ENCODE measurements at regions not wholly inside any gene's neighbourhood (a gene's known extent, or its start where the extent isn't known, plus 50 kb on each side); places are given as distances from the start of the nearest gene placed in this dataset.
A peak's percentile ranks its signal among the peaks of the same experiment; 100 is the strongest.

DNA sequence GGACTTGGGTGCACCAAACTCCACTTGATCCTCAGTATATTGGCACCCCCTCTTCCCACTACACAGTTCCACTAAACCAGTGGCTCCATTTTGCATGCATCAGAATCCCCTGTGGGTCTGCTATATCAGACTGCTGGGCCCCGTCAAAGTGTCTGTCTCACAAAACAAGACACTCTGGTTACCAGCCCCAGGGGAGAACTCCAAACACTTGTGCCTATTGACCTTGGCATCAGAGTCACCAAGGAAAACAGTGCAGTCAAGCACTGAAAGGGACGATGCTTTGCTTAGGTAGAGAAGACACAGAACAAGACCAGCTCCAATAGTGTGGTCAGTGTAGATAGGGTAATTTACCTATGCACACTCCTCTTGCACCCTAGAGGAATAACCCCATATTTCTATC is 205.8 kb upstream of the RAI14 start (continued):
- TF ChIP-seq, protein P1, sequence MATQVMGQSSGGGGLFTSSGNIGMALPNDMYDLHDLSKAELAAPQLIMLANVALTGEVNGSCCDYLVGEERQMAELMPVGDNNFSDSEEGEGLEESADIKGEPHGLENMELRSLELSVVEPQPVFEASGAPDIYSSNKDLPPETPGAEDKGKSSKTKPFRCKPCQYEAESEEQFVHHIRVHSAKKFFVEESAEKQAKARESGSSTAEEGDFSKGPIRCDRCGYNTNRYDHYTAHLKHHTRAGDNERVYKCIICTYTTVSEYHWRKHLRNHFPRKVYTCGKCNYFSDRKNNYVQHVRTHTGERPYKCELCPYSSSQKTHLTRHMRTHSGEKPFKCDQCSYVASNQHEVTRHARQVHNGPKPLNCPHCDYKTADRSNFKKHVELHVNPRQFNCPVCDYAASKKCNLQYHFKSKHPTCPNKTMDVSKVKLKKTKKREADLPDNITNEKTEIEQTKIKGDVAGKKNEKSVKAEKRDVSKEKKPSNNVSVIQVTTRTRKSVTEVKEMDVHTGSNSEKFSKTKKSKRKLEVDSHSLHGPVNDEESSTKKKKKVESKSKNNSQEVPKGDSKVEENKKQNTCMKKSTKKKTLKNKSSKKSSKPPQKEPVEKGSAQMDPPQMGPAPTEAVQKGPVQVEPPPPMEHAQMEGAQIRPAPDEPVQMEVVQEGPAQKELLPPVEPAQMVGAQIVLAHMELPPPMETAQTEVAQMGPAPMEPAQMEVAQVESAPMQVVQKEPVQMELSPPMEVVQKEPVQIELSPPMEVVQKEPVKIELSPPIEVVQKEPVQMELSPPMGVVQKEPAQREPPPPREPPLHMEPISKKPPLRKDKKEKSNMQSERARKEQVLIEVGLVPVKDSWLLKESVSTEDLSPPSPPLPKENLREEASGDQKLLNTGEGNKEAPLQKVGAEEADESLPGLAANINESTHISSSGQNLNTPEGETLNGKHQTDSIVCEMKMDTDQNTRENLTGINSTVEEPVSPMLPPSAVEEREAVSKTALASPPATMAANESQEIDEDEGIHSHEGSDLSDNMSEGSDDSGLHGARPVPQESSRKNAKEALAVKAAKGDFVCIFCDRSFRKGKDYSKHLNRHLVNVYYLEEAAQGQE (IDR thresholded peaks at IDR 0.05; ENCODE audit: unreplicated experiment) = no peak
- TF ChIP-seq ZNF331 (CRISPR knock-in tag; IDR thresholded peaks at IDR 0.05; ENCODE audit: low read depth) (no peak), POLR2AphosphoS5 (IDR thresholded peaks at IDR 0.05; ENCODE audit: low read depth) (no peak), CREB1 (CRISPR knock-in tag; IDR thresholded peaks at IDR 0.05; ENCODE audit: low read depth) (no peak), NANOG (IDR thresholded peaks at IDR 0.05; ENCODE audit: borderline replicate concordance) (no peak), JUNB (IDR thresholded peaks at IDR 0.05; ENCODE audit: unreplicated experiment) (no peak), ZNF114 (CRISPR knock-in tag; IDR thresholded peaks at IDR 0.05) (no peak)

DNA sequence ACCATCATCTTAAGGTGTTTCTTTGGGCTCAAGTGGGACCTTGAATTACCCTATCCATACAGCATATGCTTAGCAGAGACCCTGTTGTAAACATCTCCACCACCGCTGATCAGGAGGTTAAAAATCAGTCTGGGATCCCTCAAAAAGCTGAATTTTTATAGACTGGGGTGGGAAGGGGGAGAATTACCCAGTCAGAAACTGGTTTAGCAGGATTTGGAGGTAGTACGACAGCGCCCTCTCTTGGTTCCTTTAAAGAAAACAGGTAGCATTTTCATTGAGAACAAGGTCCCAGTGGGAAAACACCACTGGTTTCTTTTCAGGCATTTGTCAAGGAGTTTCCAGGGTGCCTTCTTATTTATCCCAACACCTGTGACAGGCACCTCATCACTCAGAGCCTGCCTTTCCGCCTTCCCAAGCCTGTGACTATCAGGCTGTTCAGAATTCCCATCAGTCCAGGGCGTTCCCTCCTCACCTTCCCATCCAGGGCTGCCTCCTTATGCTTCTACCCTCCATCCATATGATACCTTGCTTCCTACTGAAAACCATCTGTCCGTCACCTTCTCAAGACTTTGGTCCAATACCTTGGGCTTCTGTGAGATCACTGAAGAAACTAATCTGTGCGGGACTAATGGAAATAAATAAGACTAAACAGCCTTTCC is 203.8 kb upstream of the RAI14 start:
- Mint-ChIP-seq H3K4me1 (peaks cover 17% of the 10 kb centered on the region), H3K4me3 (no peak overlapping the region), H3K27me3 (ENCODE audit: insufficient read depth, low read depth, poor library complexity) (peaks cover 8% of the 10 kb centered on the region), H3K27ac (peak overlapping the region; percentile 63; the same call in 1 of the 2 replicates), H3K36me3 (ENCODE audit: low read depth) (peaks cover 3% of the 10 kb centered on the region), H3K9me3 (peaks cover 11% of the 10 kb centered on the region)
- DNase-seq (ENCODE audit: low spot score) (peak; percentile 84), ATAC-seq (peak; percentile 88)
- TF ChIP-seq NANOG (IDR thresholded peaks at IDR 0.05; ENCODE audit: borderline replicate concordance) = no peak
- TF ChIP-seq, protein P2, sequence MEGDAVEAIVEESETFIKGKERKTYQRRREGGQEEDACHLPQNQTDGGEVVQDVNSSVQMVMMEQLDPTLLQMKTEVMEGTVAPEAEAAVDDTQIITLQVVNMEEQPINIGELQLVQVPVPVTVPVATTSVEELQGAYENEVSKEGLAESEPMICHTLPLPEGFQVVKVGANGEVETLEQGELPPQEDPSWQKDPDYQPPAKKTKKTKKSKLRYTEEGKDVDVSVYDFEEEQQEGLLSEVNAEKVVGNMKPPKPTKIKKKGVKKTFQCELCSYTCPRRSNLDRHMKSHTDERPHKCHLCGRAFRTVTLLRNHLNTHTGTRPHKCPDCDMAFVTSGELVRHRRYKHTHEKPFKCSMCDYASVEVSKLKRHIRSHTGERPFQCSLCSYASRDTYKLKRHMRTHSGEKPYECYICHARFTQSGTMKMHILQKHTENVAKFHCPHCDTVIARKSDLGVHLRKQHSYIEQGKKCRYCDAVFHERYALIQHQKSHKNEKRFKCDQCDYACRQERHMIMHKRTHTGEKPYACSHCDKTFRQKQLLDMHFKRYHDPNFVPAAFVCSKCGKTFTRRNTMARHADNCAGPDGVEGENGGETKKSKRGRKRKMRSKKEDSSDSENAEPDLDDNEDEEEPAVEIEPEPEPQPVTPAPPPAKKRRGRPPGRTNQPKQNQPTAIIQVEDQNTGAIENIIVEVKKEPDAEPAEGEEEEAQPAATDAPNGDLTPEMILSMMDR (conservative IDR thresholded peaks at IDR 0.05; ENCODE audit: low read depth in 2 of 2) = peak; percentile 88 to 89
- Histone ChIP-seq H3K27ac (ENCODE audit: low read depth) (no peak overlapping the region), H3K9me2 (ENCODE audit: insufficient read depth) (peaks cover 7% of the 10 kb centered on the region; the same call in 1 of the 2 replicates), H4K20me1 (replicated peaks; ENCODE audit: insufficient read depth) (no peaks in the 10 kb centered on the region), H2AFZ (peak overlapping the region; percentile 64; the same call in 1 of the 2 replicates), H3K4me1 (ENCODE audit: insufficient read depth) (peaks cover 14% of the 10 kb centered on the region; the same call in 1 of the 2 replicates), H3K36me3 (ENCODE audit: insufficient read depth) (no peaks in the 10 kb centered on the region), H3K27me3 (ENCODE audit: insufficient read depth) (no peaks in the 10 kb centered on the region), H3F3A (replicated peaks; ENCODE audit: low read depth) (no peaks in the 10 kb centered on the region), H3K4me3 (no peak overlapping the region), H3K4me2 (no peak overlapping the region), H3K79me2 (replicated peaks; ENCODE audit: insufficient read depth) (no peaks in the 10 kb centered on the region)

All from GM23338 (cell line).